Epithelial cell of proximal tubule (primary cell): ENCODE measurements at regions not wholly inside any gene's neighbourhood (a gene's known extent, or its start where the extent isn't known, plus 50 kb on each side); places are given as distances from the start of the nearest gene placed in this dataset.

Experiments
- DNase-seq: peaks from one replicate; pipeline ENCODE4 v3.0.0-alpha.2; 2011; ENCODE audit warnings: low read depth
- H3K4me3 ChIP-seq: 2 replicates; pipeline ENCODE4 v1.5.1; 2011; ENCODE audit warnings: low read depth, mild to moderate bottlenecking, low read length
- TF ChIP-seq, protein P1 (sequence below): conservative IDR thresholded peaks from 2 replicates; pipeline ENCODE4 v1.5.1; 2012; ENCODE audit warnings: low read depth, mild to moderate bottlenecking, low read length

DNA sequence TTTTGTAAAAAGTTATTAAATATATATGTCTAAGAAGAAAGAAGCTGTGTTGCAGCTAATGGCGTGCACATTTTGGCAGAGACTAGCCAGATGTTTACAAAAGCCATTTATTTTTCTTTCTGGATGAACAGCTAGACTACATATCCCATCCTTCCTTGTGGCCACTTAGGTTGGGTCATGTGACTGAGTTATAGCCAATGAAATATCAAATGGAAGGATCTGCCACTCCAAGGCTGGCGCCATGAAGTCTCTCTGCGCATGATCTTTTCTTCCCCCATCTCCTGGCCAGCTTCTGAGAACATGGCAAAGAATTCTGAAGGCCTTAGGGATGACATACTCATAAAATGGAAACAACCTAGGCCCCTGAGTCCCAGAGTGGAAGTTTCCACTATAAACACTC lies 244.2 kb upstream of the DAB2 start:
- TF ChIP-seq, protein P1, sequence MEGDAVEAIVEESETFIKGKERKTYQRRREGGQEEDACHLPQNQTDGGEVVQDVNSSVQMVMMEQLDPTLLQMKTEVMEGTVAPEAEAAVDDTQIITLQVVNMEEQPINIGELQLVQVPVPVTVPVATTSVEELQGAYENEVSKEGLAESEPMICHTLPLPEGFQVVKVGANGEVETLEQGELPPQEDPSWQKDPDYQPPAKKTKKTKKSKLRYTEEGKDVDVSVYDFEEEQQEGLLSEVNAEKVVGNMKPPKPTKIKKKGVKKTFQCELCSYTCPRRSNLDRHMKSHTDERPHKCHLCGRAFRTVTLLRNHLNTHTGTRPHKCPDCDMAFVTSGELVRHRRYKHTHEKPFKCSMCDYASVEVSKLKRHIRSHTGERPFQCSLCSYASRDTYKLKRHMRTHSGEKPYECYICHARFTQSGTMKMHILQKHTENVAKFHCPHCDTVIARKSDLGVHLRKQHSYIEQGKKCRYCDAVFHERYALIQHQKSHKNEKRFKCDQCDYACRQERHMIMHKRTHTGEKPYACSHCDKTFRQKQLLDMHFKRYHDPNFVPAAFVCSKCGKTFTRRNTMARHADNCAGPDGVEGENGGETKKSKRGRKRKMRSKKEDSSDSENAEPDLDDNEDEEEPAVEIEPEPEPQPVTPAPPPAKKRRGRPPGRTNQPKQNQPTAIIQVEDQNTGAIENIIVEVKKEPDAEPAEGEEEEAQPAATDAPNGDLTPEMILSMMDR: no peak
- DNase-seq: no peak
- no peak overlapping the region for H3K4me3 ChIP-seq

DNA sequence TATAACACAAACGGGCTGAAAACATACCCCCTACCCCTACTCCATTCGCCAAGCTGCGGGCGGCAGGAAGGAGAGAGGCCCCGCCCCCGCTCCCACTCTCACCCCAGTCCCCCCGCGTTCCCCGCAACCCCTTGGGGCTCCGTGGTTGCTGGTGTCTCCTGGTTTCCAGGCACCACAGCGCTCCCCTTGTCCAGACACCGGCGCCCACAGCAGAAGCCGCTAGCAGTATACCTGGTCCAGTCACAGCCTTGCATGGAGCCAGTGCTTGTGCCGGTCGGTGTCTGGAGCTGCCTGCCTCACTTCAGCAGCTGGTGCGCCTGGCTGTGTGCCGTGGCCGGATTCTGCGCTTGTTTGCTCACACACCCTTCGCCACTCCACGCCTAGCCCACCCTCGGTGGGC lies 240.5 kb upstream of the DAB2 start:
- no peak for DNase-seq
- TF ChIP-seq, protein P1: no peak
- no peak overlapping the region for H3K4me3 ChIP-seq

DNA sequence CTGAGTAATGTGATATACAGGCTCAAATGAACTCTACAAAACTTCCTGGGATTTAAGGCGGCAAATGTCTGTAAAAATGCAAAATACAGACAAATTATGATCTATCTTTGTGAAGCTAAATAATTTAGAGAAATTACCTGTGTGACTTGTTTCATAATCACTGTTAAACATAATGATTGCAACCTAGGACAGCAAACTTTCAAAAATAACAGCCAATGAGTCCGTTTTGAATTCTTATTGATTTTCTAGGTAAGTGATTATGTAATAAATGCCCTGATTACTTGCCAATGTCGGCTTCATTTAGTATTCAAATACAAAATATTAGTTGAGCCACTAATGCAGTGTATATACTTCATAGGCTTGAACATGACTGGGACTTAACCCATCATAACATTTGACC lies 238.2 kb upstream of the DAB2 start:
- DNase-seq: no peak
- TF ChIP-seq, protein P1: no peak
- H3K4me3 ChIP-seq: no peak overlapping the region

DNA sequence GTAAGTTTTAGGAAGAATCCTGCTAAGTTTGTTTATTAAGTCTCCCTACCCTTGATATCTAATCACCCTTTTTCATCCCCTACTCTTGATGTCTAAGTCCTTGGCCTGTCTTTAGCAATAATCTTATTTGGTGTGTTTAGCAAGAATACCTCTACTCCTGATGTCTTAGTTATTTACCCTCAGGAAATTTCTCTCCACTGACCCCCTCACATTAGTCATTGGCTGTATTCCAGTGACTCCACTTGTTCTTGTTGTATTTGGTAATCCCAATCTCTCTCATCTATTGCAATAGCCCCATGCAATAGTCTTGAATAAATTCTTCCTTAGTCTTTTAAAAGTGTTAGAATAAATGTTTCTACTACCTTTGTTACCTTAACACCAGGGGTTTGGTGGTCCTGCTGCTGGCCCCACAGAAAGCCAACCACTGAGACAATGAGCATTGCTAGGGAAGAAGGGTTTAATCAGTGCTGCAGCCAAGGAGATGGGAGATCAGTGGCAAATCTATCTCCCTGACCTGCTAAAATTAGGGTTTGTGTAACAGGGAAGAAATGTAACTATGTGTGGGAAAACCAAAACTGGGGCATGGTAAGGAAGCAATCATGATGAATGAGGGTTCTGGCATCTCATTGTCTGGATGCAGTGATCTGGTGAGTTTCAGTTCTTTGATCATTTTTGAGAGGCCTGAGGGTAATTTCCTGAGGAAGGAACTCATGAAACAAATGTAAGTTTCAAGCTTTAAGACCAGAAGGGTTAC lies 236.4 kb upstream of the DAB2 start:
- TF ChIP-seq, protein P1: no peak
- DNase-seq: peak; percentile 33
- H3K4me3 ChIP-seq: no peak overlapping the region

DNA sequence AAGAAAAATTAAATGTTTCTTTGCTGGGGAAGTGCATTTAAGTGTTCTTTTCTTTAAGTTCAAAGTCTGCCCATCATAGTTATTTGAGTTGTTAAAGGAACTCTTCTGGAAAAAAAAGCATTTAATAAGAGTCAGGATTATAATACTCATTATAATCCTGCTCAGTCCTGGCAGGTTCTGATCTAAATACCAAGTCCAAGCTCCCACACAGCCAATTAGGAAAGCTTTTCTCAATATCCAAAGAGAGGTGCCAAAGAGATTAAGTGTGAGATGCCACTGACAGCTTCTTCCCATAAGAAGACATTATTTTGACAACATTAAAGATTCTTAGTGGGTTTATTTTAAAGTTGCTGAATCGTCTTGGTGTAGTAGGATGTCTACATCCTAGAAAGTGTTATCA lies 235.2 kb upstream of the DAB2 start:
- TF ChIP-seq, protein P1: no peak
- no peak for DNase-seq
- H3K4me3 ChIP-seq: no peak overlapping the region

DNA sequence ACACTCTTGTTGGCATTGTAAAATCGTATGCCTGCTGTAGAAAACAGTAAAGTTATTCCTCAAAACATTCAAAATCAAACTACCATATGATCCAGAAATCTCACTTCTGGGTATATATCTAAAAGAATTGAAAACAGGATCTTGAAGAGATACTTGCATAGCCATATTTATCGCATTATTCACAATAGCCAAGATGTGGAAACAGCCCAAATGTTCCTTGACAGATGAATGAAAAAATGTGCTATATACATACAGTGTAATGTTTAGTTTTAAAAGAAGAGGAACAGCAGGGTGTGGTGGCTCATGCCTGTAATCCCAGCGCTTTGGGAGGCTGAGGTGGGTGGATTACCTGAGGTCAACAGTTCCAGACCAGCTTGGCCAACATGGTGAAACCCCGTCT lies 234.1 kb upstream of the DAB2 start:
- TF ChIP-seq, protein P1: no peak
- no peak for DNase-seq
- H3K4me3 ChIP-seq: no peak overlapping the region

DNA sequence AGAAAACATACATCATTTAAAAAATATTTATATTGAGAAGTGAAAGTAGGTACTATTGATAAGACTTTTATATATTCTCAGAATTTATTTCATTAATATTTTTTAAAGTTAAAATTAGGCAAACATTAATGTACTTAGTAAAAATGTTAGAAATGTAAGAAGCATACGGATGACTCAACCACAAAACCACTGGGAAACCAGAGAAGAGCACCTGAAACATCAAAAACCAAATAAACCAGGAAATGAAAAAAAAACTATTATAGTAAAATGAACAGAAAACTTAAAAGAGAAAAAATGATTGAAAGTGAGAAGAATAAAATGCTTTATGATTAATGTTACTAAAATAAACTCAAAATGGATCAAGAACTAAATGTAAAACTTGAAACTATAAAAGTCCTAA lies 233.2 kb upstream of the DAB2 start:
- H3K4me3 ChIP-seq: no peak overlapping the region
- no peak for DNase-seq
- TF ChIP-seq, protein P1: no peak
